IPS DF 4.7 (cell line): ENCODE measurements at regions not wholly inside any gene's neighbourhood (a gene's known extent, or its start where the extent isn't known, plus 50 kb on each side); places are given as distances from the start of the nearest gene placed in this dataset.
"Not testable (repeated sequence)": the region's sequence is repeated elsewhere in the genome, so short reads cannot be mapped to it uniquely, and the experiment has no call there.

Source experiments
- DNase-seq: peaks from one replicate; pipeline ENCODE4 v3.0.0-alpha.2; 2013; ENCODE audit warnings: low spot score; ENCODE audit errors: extremely low read depth

DNA sequence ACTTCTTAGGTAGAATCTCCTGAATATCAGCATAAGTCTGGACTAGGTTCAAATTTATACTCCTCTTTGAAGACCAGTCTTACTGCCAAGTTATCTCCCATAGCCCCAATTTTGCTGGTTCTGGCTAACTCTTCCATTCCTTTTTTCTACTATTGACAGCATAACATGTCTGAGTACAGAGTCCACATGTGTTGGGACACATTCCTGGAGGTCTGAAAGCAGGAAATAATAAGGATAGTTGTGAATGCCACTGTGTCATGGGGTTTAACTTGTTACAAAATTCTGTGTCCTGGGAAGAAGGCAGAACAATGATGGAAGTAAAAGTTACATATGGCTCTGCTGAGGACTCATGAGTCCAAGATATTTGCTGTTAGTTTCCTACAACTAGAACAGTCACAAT is 57.4 kb upstream of the ZBTB20 start:
- DNase-seq = no peak

GRCh38 chr3:115208066-115208750 is 61.1 kb upstream of the ZBTB20 start:
- no peak for DNase-seq

- DNase-seq = no peak
Measured at GRCh38 chr3:115211810-115212492, 64.9 kb upstream of the ZBTB20 start.

GRCh38 chr3:115212615-115213014 is 65.5 kb upstream of the ZBTB20 start:
- no peak for DNase-seq

- not testable (repeated sequence) for DNase-seq
Measured at GRCh38 chr3:115213052-115213451, 66.0 kb upstream of the ZBTB20 start.

DNA sequence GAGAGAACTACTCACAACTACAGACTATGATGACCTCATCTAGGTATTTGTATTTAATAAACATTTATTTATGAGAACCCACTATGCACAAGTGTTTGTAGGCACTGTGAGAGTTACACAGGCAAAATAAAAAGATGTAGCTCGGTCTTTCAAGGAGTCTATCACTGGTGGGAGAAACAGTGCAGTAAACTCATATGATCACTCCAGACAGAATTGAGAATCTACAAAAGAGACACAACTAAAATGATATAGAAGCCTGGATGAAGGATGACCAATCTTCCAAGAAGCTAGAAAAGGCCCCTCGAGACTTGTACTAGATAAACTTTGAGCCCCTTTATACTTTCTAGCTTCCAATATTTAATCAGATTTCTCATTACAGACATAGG is 70.2 kb upstream of the ZBTB20 start:
- no peak for DNase-seq

- DNase-seq = peak; percentile 16
Measured at GRCh38 chr3:115217678-115218451, 70.8 kb upstream of the ZBTB20 start.

DNA sequence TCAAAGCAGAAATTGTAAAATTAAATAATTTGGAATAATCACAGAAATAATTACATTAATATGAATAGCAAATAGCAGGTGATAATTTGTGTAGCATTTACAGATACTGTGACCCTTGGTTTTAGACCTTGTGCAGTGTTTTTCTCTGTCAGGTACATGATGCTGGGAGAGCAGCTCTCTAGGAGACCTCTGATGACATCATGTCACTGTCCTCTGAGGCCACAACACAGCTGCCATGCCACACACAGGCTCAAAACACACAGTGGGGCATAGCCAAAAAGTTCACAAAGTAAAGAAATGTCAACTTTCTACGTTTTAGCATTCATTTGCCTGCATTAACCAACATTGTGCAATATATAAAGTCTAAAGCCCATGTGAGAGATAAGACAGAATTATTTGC is 71.8 kb upstream of the ZBTB20 start:
- DNase-seq = no peak

GRCh38 chr3:115224687-115225086 is 77.6 kb upstream of the ZBTB20 start:
- no peak for DNase-seq

- no peak for DNase-seq
Measured at GRCh38 chr3:115226844-115227445, 79.9 kb upstream of the ZBTB20 start.

GRCh38 chr3:115227461-115227860 is 80.4 kb upstream of the ZBTB20 start:
- DNase-seq = no peak

GRCh38 chr3:115228266-115228665 is 81.2 kb upstream of the ZBTB20 start:
- DNase-seq = no peak

DNA sequence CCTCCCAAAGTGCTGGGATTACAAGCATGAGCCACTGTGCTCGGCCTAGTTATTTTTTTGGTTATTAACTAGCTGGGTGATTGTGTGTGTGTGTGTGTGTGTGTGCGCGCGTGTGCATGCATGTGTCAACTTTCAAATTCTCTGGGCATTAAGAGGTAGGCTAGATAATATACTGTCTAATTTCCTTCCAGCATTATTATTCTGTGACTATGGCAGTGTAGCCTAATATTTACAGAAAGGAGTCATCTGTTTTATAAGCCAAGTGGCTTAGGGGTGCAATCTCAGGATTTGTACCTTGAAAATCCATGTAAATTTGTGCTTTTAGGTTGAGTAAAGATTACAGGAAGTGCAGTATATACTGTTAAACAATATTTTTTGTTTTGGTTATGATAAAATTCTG is 85.1 kb upstream of the ZBTB20 start:
- DNase-seq = no peak

DNA sequence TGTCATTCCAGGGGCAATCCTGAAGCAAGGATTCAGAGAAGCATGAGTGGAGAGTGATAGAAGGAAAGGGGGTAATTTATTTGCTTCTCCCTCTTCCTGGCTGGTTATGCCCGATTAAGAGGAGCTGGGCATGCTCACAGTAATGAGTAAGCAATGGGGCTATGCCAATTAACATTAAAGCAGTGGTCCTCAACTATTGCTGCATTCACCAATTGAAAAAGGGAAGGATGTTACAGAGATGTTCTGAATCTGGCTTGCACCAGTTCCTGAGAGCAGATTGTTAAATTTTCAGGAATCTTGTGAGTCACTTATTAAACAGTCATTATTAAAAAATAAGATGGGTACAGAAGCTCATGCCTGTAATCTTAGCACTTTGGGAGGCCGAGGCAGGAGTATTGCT is 85.9 kb upstream of the ZBTB20 start:
- no peak for DNase-seq

DNA sequence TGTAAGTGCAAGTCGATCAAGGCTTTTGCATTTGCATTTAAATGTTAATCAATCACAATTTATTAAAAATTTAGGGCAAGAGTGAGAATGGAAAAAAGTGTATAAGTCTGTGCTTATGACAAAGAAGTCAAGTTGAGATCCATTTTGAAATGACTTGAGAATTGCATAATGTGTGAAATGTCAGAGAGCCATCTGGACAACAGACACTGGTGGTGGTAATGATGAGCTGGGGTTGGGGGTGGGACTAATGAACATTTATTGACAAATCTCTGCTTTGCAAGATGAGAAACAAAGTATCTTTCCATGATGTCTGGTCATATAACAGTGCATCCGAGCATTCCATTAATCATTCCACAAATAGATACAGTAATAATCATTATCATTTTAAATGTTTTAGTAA is 89.4 kb upstream of the ZBTB20 start:
- no peak for DNase-seq

DNA sequence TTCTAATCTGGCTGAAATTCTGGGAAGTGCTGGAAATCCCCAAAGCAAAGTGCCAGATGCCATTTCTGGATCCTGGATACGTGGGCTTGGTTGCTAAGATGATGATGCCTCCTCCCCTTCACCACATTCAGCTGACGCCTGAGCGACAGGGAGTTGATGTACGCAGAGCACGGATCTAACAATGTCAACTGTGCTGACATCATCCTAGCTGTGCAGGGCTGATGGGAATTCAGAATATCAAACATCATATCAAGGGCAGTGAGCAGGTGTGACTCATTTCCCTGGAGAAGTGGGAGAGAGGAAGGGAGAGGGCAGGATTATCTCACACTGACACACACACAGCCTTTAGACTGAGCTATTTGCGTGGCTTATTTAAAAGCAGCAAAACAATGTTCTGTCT is 92.6 kb upstream of the ZBTB20 start:
- DNase-seq = no peak

GRCh38 chr3:115244350-115244749 is 97.3 kb upstream of the ZBTB20 start:
- no peak for DNase-seq

DNA sequence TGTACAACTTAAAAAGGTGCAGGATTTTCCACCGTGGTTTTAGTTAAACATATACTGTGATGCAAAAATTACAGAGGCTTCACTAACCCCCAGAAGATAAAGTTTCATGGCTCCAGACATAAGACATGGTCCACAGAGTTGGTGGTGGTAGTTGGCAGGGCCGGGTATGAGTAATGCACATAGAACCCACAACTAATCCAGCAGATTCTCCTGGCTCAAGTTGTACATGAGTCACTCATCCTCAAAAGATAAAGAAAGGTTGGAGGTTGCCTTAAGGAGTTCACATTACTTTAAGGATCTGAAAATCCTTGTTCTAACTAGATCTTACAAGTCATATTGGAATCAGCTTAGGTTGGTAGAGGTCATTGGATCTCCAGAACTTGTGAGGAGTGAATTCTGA is 98.3 kb upstream of the ZBTB20 start:
- DNase-seq = no peak

DNA sequence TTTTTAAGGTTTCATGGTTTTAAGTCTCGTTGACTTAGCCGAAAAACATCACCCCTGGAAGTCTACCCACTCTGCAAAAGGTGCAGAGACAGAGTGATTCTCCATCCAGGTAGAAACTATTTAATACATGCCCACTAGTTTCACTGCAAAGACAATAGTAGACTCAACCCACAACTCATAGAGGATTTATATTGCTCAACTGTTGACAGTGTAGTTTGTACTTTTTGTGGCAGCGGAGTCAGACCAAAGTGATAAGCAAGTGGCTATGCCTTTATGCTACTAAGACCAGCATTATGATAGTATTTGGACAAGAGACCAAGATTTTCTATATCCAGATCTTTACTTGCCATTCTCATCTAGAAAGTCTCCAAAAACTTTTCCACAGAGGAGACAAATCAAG is 98.8 kb upstream of the ZBTB20 start:
- no peak for DNase-seq

DNA sequence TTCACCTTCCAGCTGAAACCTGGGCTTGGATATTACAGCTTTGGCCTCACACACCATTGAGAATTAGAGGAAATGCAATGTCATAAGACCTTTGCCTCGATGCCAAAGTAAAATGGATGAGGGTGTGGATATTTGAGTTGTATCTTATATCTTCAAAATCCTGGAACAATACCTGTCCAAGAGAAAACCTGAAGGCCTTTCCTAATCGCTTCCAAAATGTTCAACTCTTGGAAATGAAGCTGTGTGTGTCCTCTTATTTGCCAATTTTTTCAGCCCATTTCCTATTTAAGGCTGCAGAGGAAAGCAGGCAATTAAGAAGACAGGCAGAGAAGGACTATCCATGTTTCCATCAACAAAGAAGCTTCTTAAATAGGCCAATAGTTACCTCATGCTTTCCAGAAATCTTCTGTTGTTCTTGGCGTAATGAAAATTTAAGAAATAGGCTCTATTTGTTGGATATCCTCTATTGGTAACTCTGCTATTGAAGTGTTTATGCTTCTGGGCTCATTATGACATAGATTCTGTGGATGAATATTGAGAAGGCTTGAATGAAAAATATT is 99.5 kb upstream of the ZBTB20 start:
- no peak for DNase-seq

DNA sequence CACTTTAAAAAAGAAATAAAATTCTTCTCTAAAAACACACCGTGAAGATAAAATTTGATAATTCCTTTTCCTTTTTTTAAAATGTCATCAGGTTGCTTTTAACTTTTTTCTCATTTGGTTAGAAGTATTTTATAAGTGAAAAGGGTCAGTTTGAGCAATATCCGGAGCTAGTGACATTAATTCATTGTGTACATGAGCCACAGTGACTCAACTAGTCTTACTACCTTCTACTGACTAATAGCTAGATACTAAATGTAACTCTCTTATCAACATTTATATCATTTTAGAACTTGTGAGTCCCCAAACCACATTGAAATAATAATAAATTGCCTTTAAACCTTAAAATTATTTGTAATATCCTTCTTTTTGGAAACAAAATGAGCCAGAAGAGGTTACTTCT is 101.2 kb upstream of the ZBTB20 start:
- DNase-seq = no peak

GRCh38 chr3:115251509-115251908 is 104.4 kb upstream of the ZBTB20 start:
- DNase-seq = no peak
